Smooth muscle cell (in vitro differentiated cells): ENCODE measurements at regions not wholly inside any gene's neighbourhood (a gene's known extent, or its start where the extent isn't known, plus 50 kb on each side); places are given as distances from the start of the nearest gene placed in this dataset.

Source experiments
- DNase-seq: peaks from one replicate; lab custom pipeline; 2025; ENCODE audit not compliant: unreplicated experiment; lab: John Stamatoyannopoulos, UW
- H2AFZ ChIP-seq: fragments of 200-600 bp; sonication (generic); 2 replicates; pipeline ENCODE4 v1.6.0; 2016; ENCODE audit warnings: antibody characterized with exemption, low read depth, mild to moderate bottlenecking
- H3F3A ChIP-seq: fragments of 200-600 bp; sonication (generic); 2 replicates; pipeline ENCODE4 v1.6.0; 2017; ENCODE audit warnings: antibody characterized with exemption, low read depth
- H3K27ac ChIP-seq: fragments of 200-600 bp; sonication (generic); 2 replicates; pipeline ENCODE4 v1.5.1; 2016; ENCODE audit warnings: low read depth, mild to moderate bottlenecking
- H3K27me3 ChIP-seq: fragments of 200-600 bp; sonication (generic); 2 replicates; pipeline ENCODE4 v1.6.1; 2016; ENCODE audit warnings: low read depth, mild to moderate bottlenecking
- H3K36me3 ChIP-seq: fragments of 200-600 bp; sonication (generic); 2 replicates; pipeline ENCODE4 v1.5.1; 2016; ENCODE audit warnings: low read depth
- H3K4me1 ChIP-seq: fragments of 200-600 bp; sonication (generic); 2 replicates; pipeline ENCODE4 v1.5.1; 2016; ENCODE audit warnings: low read depth
- H3K4me2 ChIP-seq: fragments of 200-600 bp; sonication (generic); 2 replicates; pipeline ENCODE4 v1.6.0; 2016; ENCODE audit warnings: mild to moderate bottlenecking
- H3K4me3 ChIP-seq: fragments of 200-600 bp; sonication (generic); 2 replicates; pipeline ENCODE4 v1.5.1; 2016; ENCODE audit warnings: mild to moderate bottlenecking
- H3K79me2 ChIP-seq: fragments of 200-600 bp; sonication (generic); 2 replicates; pipeline ENCODE4 v1.6.0; 2016; ENCODE audit warnings: low read depth, mild to moderate bottlenecking
- H3K9ac ChIP-seq: fragments of 200-600 bp; sonication (generic); 2 replicates; pipeline ENCODE4 v1.6.0; 2016; ENCODE audit warnings: low read depth
- H3K9me3 ChIP-seq: fragments of 200-600 bp; sonication (generic); replicated peaks from 2 replicates; pipeline ENCODE4 v1.5.1; 2016; ENCODE audit warnings: low read depth
- H4K20me1 ChIP-seq: fragments of 200-600 bp; sonication (generic); 2 replicates; pipeline ENCODE4 v1.6.0; 2016; ENCODE audit warnings: low read depth
- CTCF ChIP-seq: fragments of 200-600 bp; sonication (generic); IDR thresholded peaks from 2 replicates; pipeline ENCODE4 v1.5.1; 2017; ENCODE audit warnings: borderline replicate concordance, mild to moderate bottlenecking, antibody characterized with exemption; ENCODE audit not compliant: insufficient read depth, poor library complexity, severe bottlenecking
- WGBS: methylation state at CpG from one replicate; pipeline ENCODE4 v1.1.7; 2016; ENCODE audit warnings: low lambda C conversion rate; 5-methylcytosine and 5-hydroxymethylcytosine counted together

GRCh38 chrX:134747006-134747405 is 50.0 kb downstream of the PABIR2 start:
- Histone ChIP-seq H3K4me2 (no peak overlapping the region), H3K4me3 (no peak overlapping the region), H3K79me2 (no peaks in the 10 kb centered on the region), H3K9me3 (no peaks in the 10 kb centered on the region), H3K9ac (no peak overlapping the region), H3K4me1 (no peaks in the 10 kb centered on the region), H3K27ac (no peak overlapping the region), H4K20me1 (no peaks in the 10 kb centered on the region), H3K27me3 (no peaks in the 10 kb centered on the region), H3K36me3 (no peaks in the 10 kb centered on the region), H2AFZ (no peak overlapping the region), H3F3A (no peaks in the 10 kb centered on the region)
- no peak for DNase-seq
- 69% methylated on average over 2 of the region's 2 CpGs for WGBS
- TF ChIP-seq CTCF = no peak

- Histone ChIP-seq H3K4me1 (no peaks in the 10 kb centered on the region), H3K27ac (no peak overlapping the region), H3K4me2 (no peak overlapping the region), H4K20me1 (no peaks in the 10 kb centered on the region), H3K4me3 (no peak overlapping the region), H3K36me3 (no peaks in the 10 kb centered on the region), H3K9ac (no peak overlapping the region), H2AFZ (no peak overlapping the region), H3F3A (no peaks in the 10 kb centered on the region), H3K27me3 (no peaks in the 10 kb centered on the region), H3K9me3 (no peaks in the 10 kb centered on the region), H3K79me2 (no peaks in the 10 kb centered on the region)
- DNase-seq = no peak
- WGBS = 82% methylated on average over 3 of the region's 3 CpGs
- no peak for TF ChIP-seq CTCF
Measured at GRCh38 chrX:134746410-134746785, 50.6 kb downstream of the PABIR2 start.

GRCh38 chrX:134745636-134746409 is 51.2 kb downstream of the PABIR2 start:
- 77% methylated on average over 3 of the region's 3 CpGs for WGBS

More at GRCh38 chrX:134745636-134746409, 51.2 kb downstream of the PABIR2 start:
- Histone ChIP-seq H3F3A (no peaks in the 10 kb centered on the region), H3K27me3 (no peaks in the 10 kb centered on the region), H3K4me1 (no peaks in the 10 kb centered on the region), H3K79me2 (no peaks in the 10 kb centered on the region), H3K4me2 (no peak overlapping the region), H3K36me3 (no peaks in the 10 kb centered on the region), H3K4me3 (no peak overlapping the region), H4K20me1 (no peaks in the 10 kb centered on the region), H3K9me3 (no peaks in the 10 kb centered on the region), H3K27ac (no peak overlapping the region), H2AFZ (no peak overlapping the region), H3K9ac (no peak overlapping the region)
- TF ChIP-seq CTCF = no peak
- DNase-seq = no peak
